Renal cortex interstitium (tissue), 11 donors: ENCODE measurements at regions not wholly inside any gene's neighbourhood (a gene's known extent, or its start where the extent isn't known, plus 50 kb on each side); places are given as distances from the start of the nearest gene placed in this dataset.
"Not testable (repeated sequence)": the region's sequence is repeated elsewhere in the genome, so short reads cannot be mapped to it uniquely, and the experiment has no call there.

Source experiments
- DNase-seq, 11 donors: peaks; one replicate each; pipeline ENCODE4 v3.0.0-alpha.2; 2013; ENCODE audit warnings: low read depth in 9 of 11, low spot score in 4 of 11; ENCODE audit errors: extremely low read depth in 1 of 11

- DNase-seq: no peak
Measured at GRCh38 chr2:199057936-199058335, 399.8 kb downstream of the SATB2 start.

GRCh38 chr2:199055336-199055735 lies 402.4 kb downstream of the SATB2 start:
- DNase-seq: no peak

- DNase-seq: no peak
Measured at GRCh38 chr2:199042660-199043379, 414.9 kb downstream of the SATB2 start.

GRCh38 chr2:199040522-199040921 lies 417.2 kb downstream of the SATB2 start:
- DNase-seq: no peak

- not testable (repeated sequence) for DNase-seq
Measured at GRCh38 chr2:199033761-199034160, 424.0 kb downstream of the SATB2 start.

GRCh38 chr2:199025146-199025545 lies 432.6 kb downstream of the SATB2 start:
- no peak for DNase-seq

- no peak for DNase-seq
Measured at GRCh38 chr2:199024224-199024623, 433.5 kb downstream of the SATB2 start.

GRCh38 chr2:199019898-199020507 lies 437.7 kb downstream of the SATB2 start:
- DNase-seq: peak in 9 of 11 donors; percentile 4 to 21 (median 12)

- DNase-seq: no peak
Measured at GRCh38 chr2:199018826-199019225, 438.9 kb downstream of the SATB2 start.

GRCh38 chr2:199015072-199015471 lies 442.7 kb downstream of the SATB2 start:
- no peak for DNase-seq

GRCh38 chr2:199014226-199014625 lies 443.5 kb downstream of the SATB2 start:
- DNase-seq: no peak

GRCh38 chr2:199011908-199012307 lies 445.8 kb downstream of the SATB2 start:
- no peak for DNase-seq

- DNase-seq: no peak
Measured at GRCh38 chr2:198994678-198995077, 463.1 kb downstream of the SATB2 start.

- no peak for DNase-seq
Measured at GRCh38 chr2:198991431-198991830, 466.3 kb downstream of the SATB2 start.

GRCh38 chr2:198975779-198976178 lies 482.0 kb downstream of the SATB2 start:
- no peak for DNase-seq

- no peak for DNase-seq
Measured at GRCh38 chr2:198973785-198974184, 484.0 kb downstream of the SATB2 start.

- DNase-seq: no peak
Measured at GRCh38 chr2:198973181-198973580, 484.6 kb downstream of the SATB2 start.

- DNase-seq: no peak
Measured at GRCh38 chr2:198968545-198968944, 489.2 kb downstream of the SATB2 start.

- no peak for DNase-seq
Measured at GRCh38 chr2:198966269-198966668, 491.5 kb downstream of the SATB2 start.

GRCh38 chr2:198961547-198961946 lies 496.2 kb downstream of the SATB2 start:
- no peak for DNase-seq

GRCh38 chr2:198957181-198957580 lies 500.6 kb downstream of the SATB2 start:
- DNase-seq: no peak
